Immature natural killer cell (primary cell): ENCODE measurements at regions not wholly inside any gene's neighbourhood (a gene's known extent, or its start where the extent isn't known, plus 50 kb on each side); places are given as distances from the start of the nearest gene placed in this dataset.

ENCODE experiments used
- DNase-seq, 3 donors: peaks; one replicate each; pipeline ENCODE4 v3.0.0; 2022; ENCODE audit warnings: mixed read lengths in 1 of 3
- H3K27ac Mint-ChIP-seq, 6 donors: one replicate each; pipeline ENCODE4 v1.8.0; 2020; ENCODE audit warnings: mixed read lengths in 6 of 6, mild to moderate bottlenecking in 5 of 6, inconsistent platforms in 4 of 6, moderate library complexity in 3 of 6
- H3K27me3 Mint-ChIP-seq, 3 donors: one replicate each; pipeline ENCODE4 v1.8.0; 2020 to 2021; ENCODE audit warnings: low read depth in 3 of 3, mild to moderate bottlenecking in 3 of 3, mixed read lengths in 3 of 3, moderate library complexity in 3 of 3, inconsistent platforms in 1 of 3
- H3K36me3 Mint-ChIP-seq, 3 donors: one replicate each; pipeline ENCODE4 v1.8.0; 2020; ENCODE audit warnings: mixed read lengths in 3 of 3, inconsistent platforms in 2 of 3, mild to moderate bottlenecking in 2 of 3
- H3K4me1 Mint-ChIP-seq, 2 donors: one replicate each; pipeline ENCODE4 v1.8.0; 2020; ENCODE audit warnings: inconsistent platforms in 2 of 2, mild to moderate bottlenecking in 2 of 2, mixed read lengths in 2 of 2, moderate library complexity in 1 of 2
- H3K4me3 Mint-ChIP-seq, 5 donors: one replicate each; pipeline ENCODE4 v1.8.0; 2020; ENCODE audit warnings: mild to moderate bottlenecking in 5 of 5, mixed read lengths in 5 of 5, inconsistent platforms in 3 of 5, moderate library complexity in 3 of 5
- H3K9me3 Mint-ChIP-seq, 6 donors: one replicate each; pipeline ENCODE4 v1.8.0; 2020; ENCODE audit warnings: mild to moderate bottlenecking in 6 of 6, mixed read lengths in 6 of 6, inconsistent platforms in 4 of 6, moderate library complexity in 3 of 6

DNA sequence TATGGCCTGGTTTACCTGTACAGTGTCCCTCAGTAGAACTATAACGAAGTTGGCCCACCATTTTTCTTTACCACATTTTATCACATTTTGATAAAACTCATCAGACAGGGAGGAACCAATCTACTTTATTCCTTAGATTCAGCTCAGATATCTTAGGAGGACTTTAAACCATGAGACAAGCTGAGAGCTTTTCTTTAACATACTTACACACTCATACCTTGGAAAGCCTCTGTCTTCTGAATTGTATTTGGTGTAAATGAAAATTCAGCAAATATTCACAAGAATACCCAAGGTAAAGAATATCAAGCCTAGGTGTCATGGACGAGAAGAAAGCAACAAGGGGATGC, 313.2 kb downstream of the ENC1 start:
- no peaks in the 10 kb centered on the region for H3K9me3 Mint-ChIP-seq
- peaks cover 2 to 33% (median 5%) of the 10 kb centered on the region in 3 donors for H3K27me3 Mint-ChIP-seq
- H3K27ac Mint-ChIP-seq: peak overlapping the region; percentile 33 to 84 (median 50)
- H3K36me3 Mint-ChIP-seq: no peaks in the 10 kb centered on the region
- peaks cover 28% of the 10 kb centered on the region in 2 donors for H3K4me1 Mint-ChIP-seq
- peak overlapping the region; percentile 15 to 79 (median 26) for H3K4me3 Mint-ChIP-seq
- DNase-seq: no peak

DNA sequence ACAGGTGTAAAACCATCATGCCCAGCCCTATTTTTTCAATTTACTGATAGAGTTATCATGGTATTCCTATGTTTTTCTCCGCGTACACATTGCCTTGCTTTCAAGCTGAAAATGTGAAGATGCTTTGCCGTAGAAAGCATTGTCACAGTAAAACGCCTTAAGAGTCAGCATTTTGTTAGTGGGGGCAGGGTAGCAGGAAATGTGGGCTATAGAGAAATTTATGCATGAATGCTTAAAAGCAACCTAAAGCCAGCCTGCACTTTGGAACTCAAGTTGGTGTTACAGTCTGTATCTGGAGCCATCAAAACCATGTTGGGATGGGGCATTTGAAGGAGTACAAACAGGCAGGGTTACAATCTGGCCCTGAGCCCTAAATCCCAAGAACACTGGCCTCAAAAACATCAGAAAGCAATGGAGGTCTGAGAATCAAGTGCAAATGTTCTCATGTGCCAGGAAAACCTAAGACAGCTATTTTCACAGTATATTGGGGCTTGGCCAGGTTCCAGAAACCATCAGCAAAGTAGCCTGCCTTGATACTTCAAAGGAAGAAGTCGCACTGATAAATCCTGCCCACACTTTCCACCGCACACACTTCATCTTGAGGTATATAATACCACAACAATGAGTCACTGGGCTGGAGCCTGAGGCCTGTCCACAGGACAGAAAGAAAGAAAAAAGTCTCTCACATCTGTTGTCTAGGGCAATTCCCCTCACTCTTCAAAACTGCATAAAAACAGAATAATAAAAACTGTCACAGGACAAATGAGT, 313.8 kb downstream of the ENC1 start:
- peaks cover 28% of the 10 kb centered on the region in 2 donors for H3K4me1 Mint-ChIP-seq
- DNase-seq: peak; percentile 78 to 89 (median 81)
- peak overlapping the region; percentile 15 to 79 (median 48) for H3K4me3 Mint-ChIP-seq
- H3K27ac Mint-ChIP-seq: peak overlapping the region; percentile 33 to 84 (median 58)
- peaks cover 2 to 33% (median 5%) of the 10 kb centered on the region in 3 donors for H3K27me3 Mint-ChIP-seq
- H3K9me3 Mint-ChIP-seq: no peaks in the 10 kb centered on the region
- H3K36me3 Mint-ChIP-seq: no peaks in the 10 kb centered on the region

DNA sequence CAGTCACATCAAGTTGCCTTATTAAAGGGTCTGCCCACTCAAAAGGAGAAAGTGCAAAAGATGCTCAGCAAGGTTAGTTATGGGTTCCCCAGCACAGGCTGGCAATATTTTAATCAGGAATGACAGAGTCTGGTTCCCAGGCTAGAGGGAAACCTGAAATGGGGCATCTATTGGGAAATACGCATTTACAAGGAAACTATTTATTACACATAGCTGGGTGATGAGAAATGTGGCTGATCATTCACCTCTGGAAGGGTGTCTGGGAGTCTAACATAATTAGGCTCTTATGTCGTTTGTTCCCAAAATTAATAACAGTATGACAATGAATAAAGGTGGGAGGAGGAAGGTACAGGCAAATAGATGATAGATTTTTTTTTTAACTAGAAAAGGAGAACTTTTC, 314.7 kb downstream of the ENC1 start:
- Mint-ChIP-seq H3K36me3 (no peaks in the 10 kb centered on the region), H3K27me3 (peaks cover 2 to 33% (median 5%) of the 10 kb centered on the region in 3 donors), H3K9me3 (no peaks in the 10 kb centered on the region), H3K4me1 (peaks cover 28% of the 10 kb centered on the region in 2 donors), H3K4me3 (peak overlapping the region in 3 of 5 donors; percentile 15 to 50 (median 39)), H3K27ac (peak overlapping the region in 1 of 6 donors; percentile 65)
- DNase-seq: no peak

DNA sequence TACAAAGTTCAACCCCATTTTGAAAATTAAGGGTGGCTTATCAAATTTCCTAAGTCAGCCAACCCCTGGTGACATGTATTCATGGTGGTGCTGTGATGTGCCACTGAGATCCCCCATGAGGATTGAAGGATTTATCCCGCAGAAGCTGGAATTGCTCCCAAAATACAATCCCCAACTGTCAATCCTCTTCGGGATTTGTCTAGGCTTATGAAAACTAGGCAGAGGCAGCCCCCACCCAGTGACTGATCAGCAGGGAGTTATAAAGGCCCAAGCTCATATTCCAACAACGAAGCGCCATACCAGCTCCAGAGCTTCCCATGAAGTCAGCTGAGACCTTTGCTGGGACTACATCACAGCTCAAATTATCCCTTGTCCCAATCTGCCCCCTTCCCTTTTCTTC, 316.0 kb downstream of the ENC1 start:
- Mint-ChIP-seq H3K4me3 (no peak overlapping the region), H3K27ac (no peak overlapping the region), H3K27me3 (peaks cover 4 to 33% (median 5%) of the 10 kb centered on the region in 3 donors), H3K36me3 (no peaks in the 10 kb centered on the region), H3K9me3 (no peaks in the 10 kb centered on the region), H3K4me1 (peaks cover 28% of the 10 kb centered on the region in 2 donors)
- DNase-seq: no peak

DNA sequence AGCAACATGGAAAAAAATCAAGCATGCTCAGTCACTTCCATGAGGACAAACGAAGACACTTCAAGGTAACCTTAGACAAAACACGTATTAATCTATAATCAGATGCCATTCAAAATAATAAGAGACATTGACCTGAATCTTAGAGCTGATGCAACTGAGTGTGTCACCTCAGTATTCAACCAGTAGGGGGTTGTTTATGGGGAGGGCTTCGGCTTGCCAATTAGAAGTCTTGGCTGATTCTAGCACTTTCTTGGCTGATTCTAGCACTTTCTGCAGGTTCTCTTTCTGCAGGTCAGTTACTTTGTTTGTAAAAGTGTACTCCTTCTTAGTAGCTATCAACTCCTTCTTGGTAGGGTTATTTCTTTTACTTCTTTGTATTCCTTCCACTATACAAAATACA, 317.6 kb downstream of the ENC1 start:
- H3K9me3 Mint-ChIP-seq: no peaks in the 10 kb centered on the region
- H3K4me1 Mint-ChIP-seq: peaks cover 25 to 26% of the 10 kb centered on the region in 2 donors

DNA sequence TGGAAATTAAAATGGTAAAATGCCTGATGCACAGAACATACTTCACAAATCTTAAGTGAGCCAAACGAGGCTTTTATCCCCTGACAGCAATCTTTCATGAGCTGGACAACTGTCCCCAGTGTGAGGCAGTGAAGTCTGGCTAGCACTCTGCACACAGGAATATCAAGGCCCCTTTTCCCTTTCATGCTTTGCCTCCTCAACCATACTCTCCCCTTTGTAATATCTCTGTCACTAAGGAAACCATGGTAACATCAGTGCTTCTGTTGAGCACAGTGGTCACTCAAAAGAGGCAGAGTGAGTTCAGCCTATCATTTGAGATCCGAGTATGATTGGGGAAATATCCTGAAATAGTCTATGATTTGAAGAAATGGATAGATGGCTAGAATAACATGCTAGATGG, 318.3 kb downstream of the ENC1 start:
- Mint-ChIP-seq H3K27ac (no peak overlapping the region), H3K4me3 (no peak overlapping the region), H3K4me1 (peaks cover 17 to 18% of the 10 kb centered on the region in 2 donors), H3K9me3 (no peaks in the 10 kb centered on the region), H3K27me3 (peaks cover 7 to 24% (median 10%) of the 10 kb centered on the region in 3 donors), H3K36me3 (no peaks in the 10 kb centered on the region)
- DNase-seq: no peak

More for the DNA sequence above, 317.6 kb downstream of the ENC1 start:
- Mint-ChIP-seq H3K4me3 (no peak overlapping the region), H3K36me3 (no peaks in the 10 kb centered on the region), H3K27ac (no peak overlapping the region), H3K27me3 (peaks cover 5 to 29% (median 10%) of the 10 kb centered on the region in 3 donors)
- no peak for DNase-seq

DNA sequence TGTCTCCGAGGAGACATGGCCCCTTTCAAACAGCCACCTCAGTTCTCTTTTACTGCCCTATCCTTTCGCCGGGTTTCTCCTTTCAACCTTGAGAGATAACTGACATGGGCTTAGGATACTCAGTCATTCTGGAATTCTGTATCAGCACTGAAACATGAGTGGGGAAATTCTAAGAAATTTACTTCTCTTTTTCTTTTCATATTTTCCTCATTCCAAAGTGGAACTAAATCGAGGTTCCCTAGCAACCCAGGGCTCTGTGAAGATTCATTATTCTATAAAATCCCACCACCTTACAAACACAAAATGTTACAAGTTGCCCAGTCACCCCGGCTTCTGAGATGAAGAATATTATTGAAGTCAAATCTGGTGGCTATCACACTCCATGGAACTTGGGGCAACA, 319.2 kb downstream of the ENC1 start:
- Mint-ChIP-seq H3K36me3 (no peaks in the 10 kb centered on the region), H3K27ac (no peak overlapping the region)
- DNase-seq: no peak

DNA sequence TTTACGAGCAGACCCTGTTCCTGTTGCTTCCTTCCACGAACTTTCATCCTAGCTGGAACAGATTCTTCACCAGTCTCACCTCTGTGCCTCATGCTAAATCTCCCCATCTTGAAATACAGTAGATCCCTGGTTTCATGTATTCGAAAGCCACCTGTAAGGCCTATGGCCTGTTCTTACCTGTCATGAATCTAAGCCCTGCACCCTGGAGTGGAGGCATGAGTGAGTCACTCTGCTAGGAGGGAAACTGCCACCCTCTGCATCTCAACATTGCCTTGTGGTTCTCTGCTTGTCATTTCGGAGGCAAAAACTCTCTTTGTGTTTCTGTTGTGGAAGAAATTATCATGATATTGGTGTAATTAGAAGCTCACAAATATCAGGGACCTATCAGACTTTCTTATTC, 320.0 kb downstream of the ENC1 start:
- Mint-ChIP-seq H3K4me3 (no peak overlapping the region), H3K27me3 (peaks cover 3 to 17% (median 8%) of the 10 kb centered on the region in 3 donors), H3K36me3 (no peaks in the 10 kb centered on the region), H3K4me1 (peaks cover under 1 to 2% of the 10 kb centered on the region in 2 donors), H3K27ac (no peak overlapping the region), H3K9me3 (no peaks in the 10 kb centered on the region)
- DNase-seq: no peak

More for the DNA sequence above, 319.2 kb downstream of the ENC1 start:
- Mint-ChIP-seq H3K9me3 (no peaks in the 10 kb centered on the region), H3K27me3 (peaks cover 5 to 15% (median 8%) of the 10 kb centered on the region in 3 donors), H3K4me3 (no peak overlapping the region), H3K4me1 (peaks cover 9 to 10% of the 10 kb centered on the region in 2 donors)

DNA sequence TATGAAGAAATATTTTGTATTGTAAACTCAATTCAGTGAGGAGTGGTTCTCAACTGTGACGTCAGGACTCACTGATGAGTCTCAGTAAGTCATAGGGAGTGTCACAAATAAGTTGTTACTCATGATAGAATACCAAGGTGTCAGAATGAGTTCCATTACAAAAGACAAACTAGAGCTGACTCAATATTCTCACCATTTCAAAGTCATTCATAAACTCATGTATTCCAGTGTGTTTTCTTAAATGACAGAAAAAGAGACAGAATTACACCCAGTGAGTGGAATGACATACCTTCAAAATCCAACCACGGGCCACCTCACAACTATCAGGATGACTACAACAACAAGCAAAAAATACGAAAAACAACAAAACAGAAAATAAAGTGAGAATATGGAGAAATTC, 321.5 kb downstream of the ENC1 start:
- no peak overlapping the region for H3K27ac Mint-ChIP-seq
- DNase-seq: no peak
- no peaks in the 10 kb centered on the region for H3K9me3 Mint-ChIP-seq
- no peak overlapping the region for H3K4me3 Mint-ChIP-seq
- H3K4me1 Mint-ChIP-seq: no peaks in the 10 kb centered on the region
- peaks cover 2 to 18% (median 8%) of the 10 kb centered on the region in 3 donors for H3K27me3 Mint-ChIP-seq
- H3K36me3 Mint-ChIP-seq: no peaks in the 10 kb centered on the region

DNA sequence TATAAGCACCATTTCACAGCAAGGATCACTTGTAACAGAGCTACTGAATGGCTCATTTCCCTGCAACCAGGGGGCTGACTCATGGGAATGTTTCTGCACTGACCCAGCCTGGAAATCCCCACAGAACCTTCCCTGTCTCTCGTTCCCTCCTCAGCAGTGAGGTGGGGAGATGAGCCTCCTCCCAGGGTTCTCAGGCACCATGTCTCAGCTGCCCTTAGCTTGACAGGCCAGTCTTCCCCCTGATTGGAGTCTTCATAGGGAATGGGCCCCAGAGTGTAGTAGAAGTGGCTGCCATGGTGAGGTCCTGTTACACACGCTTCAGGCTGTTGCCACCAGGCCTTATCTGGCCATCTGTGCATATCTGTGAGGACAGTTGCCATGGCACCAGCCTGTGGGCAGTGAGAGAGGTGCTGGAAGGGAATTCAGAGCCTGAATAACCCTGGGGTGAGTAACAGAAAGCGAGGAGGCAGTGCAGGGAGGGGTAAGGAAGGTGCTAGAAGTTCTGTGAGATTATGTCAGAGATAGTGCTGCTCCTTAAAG, 324.4 kb downstream of the ENC1 start:
- Mint-ChIP-seq H3K36me3 (no peaks in the 10 kb centered on the region), H3K27ac (no peak overlapping the region), H3K4me1 (no peaks in the 10 kb centered on the region), H3K27me3 (peaks cover 2 to 11% (median 9%) of the 10 kb centered on the region in 3 donors), H3K4me3 (no peak overlapping the region), H3K9me3 (no peaks in the 10 kb centered on the region)
- no peak for DNase-seq

DNA sequence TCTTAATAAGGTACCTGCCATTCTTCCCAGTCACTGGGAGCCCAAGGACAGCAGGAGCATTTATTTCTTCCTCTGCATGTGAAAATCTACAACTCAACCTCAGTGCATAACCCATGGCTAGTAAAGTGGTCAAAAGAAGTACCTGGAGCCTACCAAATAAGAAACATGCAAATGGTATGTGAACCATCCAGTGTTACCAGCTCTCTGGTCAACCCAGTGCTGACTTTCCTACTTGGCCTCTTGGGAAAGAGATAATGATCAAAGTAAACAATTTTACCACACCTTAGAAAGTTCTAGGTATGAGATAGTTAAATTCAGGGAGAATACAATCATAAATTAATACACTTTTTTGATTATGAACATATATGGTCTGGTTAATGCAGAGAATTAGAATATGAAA, 325.6 kb downstream of the ENC1 start:
- Mint-ChIP-seq H3K27ac (no peak overlapping the region), H3K27me3 (peaks cover 2 to 9% (median 8%) of the 10 kb centered on the region in 3 donors), H3K4me1 (no peaks in the 10 kb centered on the region), H3K9me3 (no peaks in the 10 kb centered on the region), H3K36me3 (no peaks in the 10 kb centered on the region), H3K4me3 (no peak overlapping the region)
- no peak for DNase-seq

DNA sequence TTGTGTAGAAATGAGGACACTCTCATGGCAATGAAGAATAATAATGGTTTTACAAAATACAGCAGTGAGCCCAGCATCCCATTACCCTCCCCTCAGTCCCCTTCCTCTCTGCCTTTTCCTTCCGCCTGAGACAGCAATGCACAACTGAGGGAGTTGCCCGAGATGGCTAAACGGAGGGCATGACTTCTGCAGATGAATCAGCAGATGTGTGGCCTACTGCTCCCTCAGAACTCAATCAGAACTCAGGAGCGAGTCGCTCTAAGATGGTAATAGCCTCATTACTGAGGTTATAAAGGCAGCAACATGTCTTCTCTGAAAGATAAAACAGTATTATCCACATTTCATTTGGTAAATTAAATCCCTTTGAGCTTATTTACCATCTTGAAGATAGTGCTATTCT, 326.6 kb downstream of the ENC1 start:
- Mint-ChIP-seq H3K4me1 (no peaks in the 10 kb centered on the region), H3K9me3 (no peaks in the 10 kb centered on the region), H3K27me3 (peaks cover 2 to 9% (median 8%) of the 10 kb centered on the region in 3 donors), H3K36me3 (no peaks in the 10 kb centered on the region), H3K4me3 (no peak overlapping the region), H3K27ac (no peak overlapping the region)
- no peak for DNase-seq

DNA sequence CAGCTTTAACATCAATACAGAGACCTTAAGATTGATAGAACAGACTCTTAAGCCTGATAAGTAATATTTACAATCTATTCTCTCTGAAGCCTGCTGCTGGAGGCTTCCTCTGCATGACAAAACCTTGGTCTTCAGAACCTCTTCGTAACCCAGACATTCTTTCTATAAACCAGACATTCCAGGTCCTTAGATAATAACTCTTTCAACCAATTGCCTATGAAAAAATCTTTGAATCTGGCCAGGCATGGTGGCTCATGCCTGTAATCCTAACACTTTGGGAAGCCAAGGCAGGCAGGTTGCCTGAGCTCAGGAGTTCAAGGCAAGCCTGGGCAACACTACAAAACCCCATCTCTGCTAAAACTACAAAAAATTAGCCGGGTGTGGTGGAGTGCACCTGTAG, 327.8 kb downstream of the ENC1 start:
- Mint-ChIP-seq H3K4me1 (no peaks in the 10 kb centered on the region), H3K27me3 (peaks cover 2 to 9% (median 3%) of the 10 kb centered on the region in 3 donors), H3K9me3 (no peaks in the 10 kb centered on the region), H3K4me3 (no peak overlapping the region), H3K27ac (no peak overlapping the region), H3K36me3 (no peaks in the 10 kb centered on the region)
- no peak for DNase-seq

DNA sequence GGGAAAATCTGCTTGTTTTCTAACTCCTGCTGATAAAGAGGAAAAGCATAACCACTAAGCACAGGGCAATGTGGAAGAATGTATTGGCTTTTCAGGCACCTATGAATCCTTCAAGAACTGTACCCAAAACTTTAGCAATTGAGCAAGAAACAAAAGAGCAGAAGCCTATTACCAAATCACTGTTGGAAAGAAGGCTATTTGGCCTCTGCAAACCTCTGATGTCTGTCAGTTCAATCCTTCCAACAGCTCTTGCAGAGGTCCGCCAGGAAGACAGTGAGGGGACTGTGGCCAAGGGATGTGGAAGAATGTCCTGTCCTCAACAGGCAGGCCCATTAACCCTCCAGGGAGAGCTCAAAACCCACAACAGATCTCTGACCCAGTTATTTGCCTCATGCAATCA, 328.6 kb downstream of the ENC1 start:
- DNase-seq: no peak
- H3K36me3 Mint-ChIP-seq: no peaks in the 10 kb centered on the region
- peaks cover 0 to 9% (median 3%) of the 10 kb centered on the region in 3 donors for H3K27me3 Mint-ChIP-seq
- no peaks in the 10 kb centered on the region for H3K4me1 Mint-ChIP-seq
- H3K9me3 Mint-ChIP-seq: no peaks in the 10 kb centered on the region
- H3K4me3 Mint-ChIP-seq: no peak overlapping the region
- no peak overlapping the region for H3K27ac Mint-ChIP-seq
